WTC11 (cell line): ENCODE measurements at regions not wholly inside any gene's neighbourhood (a gene's known extent, or its start where the extent isn't known, plus 50 kb on each side); places are given as distances from the start of the nearest gene placed in this dataset.
A peak's percentile ranks its signal among the peaks of the same experiment; 100 is the strongest.

Experiments used
- ATAC-seq: fragments of 200-7000 bp; cut with Tn5 transposase; 2 replicates; pipeline ENCODE4 v1.10.0; 2021; ENCODE audit warnings: mild to moderate bottlenecking, moderate library complexity
- CTCF ChIA-PET: fragments of 300-600 bp; sonication (Branson Sonifier 250); formaldehyde crosslinking; loops from one replicate; lab custom pipeline; 2021; ENCODE audit warnings: antibody characterized with exemption; lab: Charles Lee
- POLR2A ChIA-PET: fragments of 350-600 bp; sonication (Branson Sonifier 250); formaldehyde crosslinking; loops from one replicate; lab custom pipeline; 2021; ENCODE audit warnings: antibody characterized with exemption; lab: Charles Lee
- DNase-seq: peaks from one replicate; pipeline ENCODE4 v3.0.0; 2021; ENCODE audit warnings: low spot score
- H3K27ac Mint-ChIP-seq: 2 replicates; pipeline ENCODE4 v1.8.0; 2021; ENCODE audit warnings: mixed read lengths
- H3K27me3 Mint-ChIP-seq: 2 replicates; pipeline ENCODE4 v1.8.0; 2021; ENCODE audit warnings: low read depth, mild to moderate bottlenecking, moderate library complexity, mixed read lengths
- H3K36me3 Mint-ChIP-seq: 2 replicates; pipeline ENCODE4 v1.8.0; 2021; ENCODE audit warnings: mixed read lengths
- H3K4me1 Mint-ChIP-seq: 2 replicates; pipeline ENCODE4 v1.8.0; 2022; ENCODE audit warnings: mixed read lengths
- H3K4me3 Mint-ChIP-seq: 2 replicates; pipeline ENCODE4 v1.8.0; 2021; ENCODE audit warnings: mild to moderate bottlenecking, moderate library complexity, mixed read lengths
- H3K9me3 Mint-ChIP-seq: 2 replicates; pipeline ENCODE4 v1.8.0; 2021; ENCODE audit warnings: mixed read lengths
- AFF4 ChIP-seq: sonication (generic); formaldehyde crosslinking; IDR thresholded peaks from 2 replicates; pipeline ENCODE4 v1.8.1; 2023; ENCODE audit warnings: mild to moderate bottlenecking, missing genetic modification reagents, borderline replicate concordance
- ATF3 ChIP-seq: sonication (generic); formaldehyde crosslinking; conservative IDR thresholded peaks from 2 replicates; pipeline ENCODE4 v1.8.1; 2022; ENCODE audit warnings: mild to moderate bottlenecking, missing genetic modification reagents
- CDX4 ChIP-seq: fragments of 250-450 bp; sonication (Bioruptor Pico); IDR thresholded peaks from 2 replicates; pipeline ENCODE4 v1.9.0; 2021; ENCODE audit warnings: moderate library complexity, mild to moderate bottlenecking, inconsistent platforms, borderline replicate concordance
- CTCF ChIP-seq: fragments of 200-600 bp; IDR thresholded peaks from 2 replicates; pipeline ENCODE4 v1.8.0; 2022; ENCODE audit warnings: antibody characterized with exemption
- ESRRA ChIP-seq: sonication (generic); formaldehyde crosslinking; IDR thresholded peaks from 2 replicates; pipeline ENCODE4 v1.8.1; 2022; ENCODE audit warnings: mild to moderate bottlenecking, missing genetic modification reagents, borderline replicate concordance
- ETV6 ChIP-seq: sonication (generic); formaldehyde crosslinking; IDR thresholded peaks from 2 replicates; pipeline ENCODE4 v1.8.1; 2022; ENCODE audit warnings: mild to moderate bottlenecking, missing genetic modification reagents
- FOXK1 ChIP-seq: sonication (generic); formaldehyde crosslinking; IDR thresholded peaks from 2 replicates; pipeline ENCODE4 v1.8.0; 2022; ENCODE audit warnings: mild to moderate bottlenecking, moderate library complexity, missing genetic modification reagents
- GABPB1 ChIP-seq: sonication (generic); formaldehyde crosslinking; IDR thresholded peaks from 2 replicates; pipeline ENCODE4 v1.8.1; 2023; ENCODE audit warnings: mild to moderate bottlenecking, missing genetic modification reagents
- IRF2 ChIP-seq: sonication (generic); formaldehyde crosslinking; IDR thresholded peaks from 2 replicates; pipeline ENCODE4 v1.8.0; 2022; ENCODE audit warnings: low read depth, missing genetic modification reagents, borderline replicate concordance
- MYBL2 ChIP-seq: sonication (generic); formaldehyde crosslinking; IDR thresholded peaks from 2 replicates; pipeline ENCODE4 v1.8.1; 2023; ENCODE audit warnings: mild to moderate bottlenecking, moderate library complexity, missing genetic modification reagents
- PRDM15 ChIP-seq: sonication (generic); formaldehyde crosslinking; IDR thresholded peaks from 2 replicates; pipeline ENCODE4 v1.8.0; 2022; ENCODE audit warnings: missing genetic modification reagents
- PRRX2 ChIP-seq: fragments of 250-450 bp; sonication (Bioruptor Pico); IDR thresholded peaks from 2 replicates; pipeline ENCODE4 v1.8.0; 2021; ENCODE audit warnings: mild to moderate bottlenecking
- SMAD3 ChIP-seq: sonication (generic); formaldehyde crosslinking; IDR thresholded peaks from 2 replicates; pipeline ENCODE4 v1.8.0; 2022; ENCODE audit warnings: missing genetic modification reagents, mild to moderate bottlenecking, borderline replicate concordance
- SMAD4 ChIP-seq: sonication (generic); formaldehyde crosslinking; IDR thresholded peaks from 2 replicates; pipeline ENCODE4 v1.8.0; 2022; ENCODE audit warnings: mild to moderate bottlenecking, missing genetic modification reagents
- SP1 ChIP-seq: sonication (generic); formaldehyde crosslinking; conservative IDR thresholded peaks from 2 replicates; pipeline ENCODE4 v1.8.1; 2022; ENCODE audit warnings: missing genetic modification reagents
- TEAD1 ChIP-seq: sonication (generic); formaldehyde crosslinking; IDR thresholded peaks from 2 replicates; pipeline ENCODE4 v1.8.0; 2022; ENCODE audit warnings: mild to moderate bottlenecking, missing genetic modification reagents
- USF2 ChIP-seq: sonication (generic); formaldehyde crosslinking; IDR thresholded peaks from 2 replicates; pipeline ENCODE4 v1.8.1; 2023; ENCODE audit warnings: mild to moderate bottlenecking, missing genetic modification reagents, moderate library complexity
- ZNF219 ChIP-seq: sonication (generic); formaldehyde crosslinking; IDR thresholded peaks from 2 replicates; pipeline ENCODE4 v1.8.0; 2023; ENCODE audit warnings: missing genetic modification reagents, mild to moderate bottlenecking, borderline replicate concordance
- ZNF281 ChIP-seq: sonication (generic); formaldehyde crosslinking; IDR thresholded peaks from 2 replicates; pipeline ENCODE4 v1.8.0; 2023; ENCODE audit warnings: mild to moderate bottlenecking, missing genetic modification reagents
- ZNF671 ChIP-seq: fragments of 250-450 bp; sonication (Bioruptor Pico); IDR thresholded peaks from 2 replicates; pipeline ENCODE4 v1.8.0; 2021; ENCODE audit warnings: mild to moderate bottlenecking

- Mint-ChIP-seq H3K4me1 (0 out of 2 replicates have a peak, but pooled peaks cover 9% of the 10 kb centered on the region), H3K27ac (no peak overlapping the region), H3K27me3 (no peaks in the 10 kb centered on the region), H3K36me3 (no peaks in the 10 kb centered on the region), H3K9me3 (no peaks in the 10 kb centered on the region), H3K4me3 (no peak overlapping the region)
- DNase-seq (peak; percentile 35), ATAC-seq (peak; percentile 89)
- ChIA-PET POLR2A (no interaction called here), CTCF (interaction anchor here (0.7 to 1.9 kb wide), 9 partner anchors 20 to 1365 kb away, joined by 3 to 10 read pairs (median 4); no protein-coding TSS in a partner anchor)
- TF ChIP-seq SP1 (no peak), CTCF (peak; percentile 68)
These were observed 161.1 kb upstream of the CCDC179 start for GRCh38 chr11:23021287-23021863.

- Mint-ChIP-seq H3K27ac (no peak overlapping the region), H3K9me3 (no peaks in the 10 kb centered on the region), H3K4me1 (0 out of 2 replicates have a peak, but pooled peaks cover 9% of the 10 kb centered on the region), H3K4me3 (no peak overlapping the region), H3K36me3 (no peaks in the 10 kb centered on the region), H3K27me3 (no peaks in the 10 kb centered on the region)
- ATAC-seq = no peak
- no peak for DNase-seq
- ChIA-PET CTCF (interaction anchor here (1.0 to 1.9 kb wide), 2 partner anchors 147 to 517 kb away, joined by 3 to 6 read pairs; no protein-coding TSS in a partner anchor), POLR2A (no interaction called here)
- TF ChIP-seq ZNF219 (CRISPR knock-in tag) (no peak), GABPB1 (CRISPR knock-in tag) (no peak), SMAD4 (CRISPR knock-in tag) (no peak), MYBL2 (no peak), TEAD1 (CRISPR knock-in tag) (no peak), IRF2 (no peak), FOXK1 (no peak), AFF4 (CRISPR knock-in tag) (no peak), ESRRA (CRISPR knock-in tag) (no peak), PRRX2 (CRISPR knock-in tag) (no peak), PRDM15 (CRISPR knock-in tag) (no peak), ATF3 (CRISPR knock-in tag) (no peak), CDX4 (CRISPR knock-in tag) (no peak), SMAD3 (CRISPR knock-in tag) (no peak), USF2 (CRISPR knock-in tag) (no peak), ZNF671 (no peak), ETV6 (CRISPR knock-in tag) (no peak), ZNF281 (CRISPR knock-in tag) (no peak)
These were observed 162.6 kb upstream of the CCDC179 start for GRCh38 chr11:23022854-23023253.
